ENCODE measurements at regions not wholly inside any gene's neighbourhood (a gene's known extent, or its start where the extent isn't known, plus 50 kb on each side); places are given as distances from the start of the nearest gene placed in this dataset.

- TF ChIP-seq REST (IDR thresholded peaks at IDR 0.05; ENCODE audit: low read depth) = no peak
- TF ChIP-seq, protein P1, sequence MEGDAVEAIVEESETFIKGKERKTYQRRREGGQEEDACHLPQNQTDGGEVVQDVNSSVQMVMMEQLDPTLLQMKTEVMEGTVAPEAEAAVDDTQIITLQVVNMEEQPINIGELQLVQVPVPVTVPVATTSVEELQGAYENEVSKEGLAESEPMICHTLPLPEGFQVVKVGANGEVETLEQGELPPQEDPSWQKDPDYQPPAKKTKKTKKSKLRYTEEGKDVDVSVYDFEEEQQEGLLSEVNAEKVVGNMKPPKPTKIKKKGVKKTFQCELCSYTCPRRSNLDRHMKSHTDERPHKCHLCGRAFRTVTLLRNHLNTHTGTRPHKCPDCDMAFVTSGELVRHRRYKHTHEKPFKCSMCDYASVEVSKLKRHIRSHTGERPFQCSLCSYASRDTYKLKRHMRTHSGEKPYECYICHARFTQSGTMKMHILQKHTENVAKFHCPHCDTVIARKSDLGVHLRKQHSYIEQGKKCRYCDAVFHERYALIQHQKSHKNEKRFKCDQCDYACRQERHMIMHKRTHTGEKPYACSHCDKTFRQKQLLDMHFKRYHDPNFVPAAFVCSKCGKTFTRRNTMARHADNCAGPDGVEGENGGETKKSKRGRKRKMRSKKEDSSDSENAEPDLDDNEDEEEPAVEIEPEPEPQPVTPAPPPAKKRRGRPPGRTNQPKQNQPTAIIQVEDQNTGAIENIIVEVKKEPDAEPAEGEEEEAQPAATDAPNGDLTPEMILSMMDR (IDR thresholded peaks at IDR 0.05 in 2 of 3, conservative IDR thresholded peaks at IDR 0.05 in 1 of 3; ENCODE audit: borderline replicate concordance in 1 of 3, insufficient read depth in 1 of 3, low read depth in 2 of 3, low read length in 2 of 3) = no peak
- TF ChIP-seq POLR2A (IDR thresholded peaks at IDR 0.05; ENCODE audit: borderline replicate concordance, extremely low read depth, insufficient read depth, insufficient read length) = no peak
- no peak for TF ChIP-seq POLR2AphosphoS5 (IDR thresholded peaks at IDR 0.05; ENCODE audit: low read depth, low read length)
- no peak for TF ChIP-seq EZH2phosphoT487 (IDR thresholded peaks at IDR 0.05; ENCODE audit: borderline replicate concordance)
- no peak for TF ChIP-seq FOSL1 (IDR thresholded peaks at IDR 0.05; ENCODE audit: low read depth)
Measured at GRCh38 chr4:132479543-132479942, 669.6 kb upstream of the PCDH10 start.
